K562 (cell line): ENCODE measurements at regions not wholly inside any gene's neighbourhood (a gene's known extent, or its start where the extent isn't known, plus 50 kb on each side); places are given as distances from the start of the nearest gene placed in this dataset.

Source experiments
- ATAC-seq: fragments of 200-7000 bp; cut with Tn5 transposase; 3 replicates; pipeline ENCODE4 v1.9.1; 2020; ENCODE audit warnings: moderate library complexity
- BruUV-seq: library from RNA; stranded (reverse); fragments of 400-500 nt; replicated peaks from 2 replicates; lab custom pipeline; 2021; lab: Mats Ljungman, UMichigan
- CTCF ChIA-PET: fragments of 300-600 bp; formaldehyde crosslinking; extraction: SDS; loops from one replicate; lab custom pipeline; 2021; ENCODE audit warnings: low intra/inter-chr PET ratio; lab: Yijun Ruan, JAX
- POLR2A ChIA-PET: fragments of 300-600, 350-650 bp; sonication (Branson Sonifier 250); formaldehyde crosslinking; extraction: SDS; loops from one replicate; lab custom pipeline; 2021; ENCODE audit warnings: antibody characterized with exemption, inconsistent platforms; lab: Yijun Ruan, JAX
- DNase-seq, 4 experiments: peaks; one replicate each; pipeline versions ENCODE4 v3.0.0 to v3.0.0-alpha.2; 2011 to 2018; ENCODE audit warnings: low spot score in 3 of 4, mixed read lengths in 3 of 4; ENCODE audit errors: extremely low read depth in 1 of 4
- FAIRE-seq: peaks from 2 replicates; lab custom pipeline; 2011; peaks lifted over from hg19 to GRCh38; lab: Jason Lieb, UNC
- H2AFZ ChIP-seq: 2 replicates; pipeline ENCODE4 v1.6.0; 2011; ENCODE audit warnings: low read depth, low read length, control low read depth, inconsistent platforms
- H3K27ac ChIP-seq: fragments of 200-600 bp; 3 replicates; pipeline ENCODE4 v1.8.0; 2011; ENCODE audit warnings: low read depth, mild to moderate bottlenecking, control low read depth, inconsistent platforms, low read length, moderate library complexity, mixed read lengths; ENCODE audit errors: extremely low read depth
- H3K27me3 ChIP-seq, 2 experiments: fragments of 300-600 bp in 1 of 2; 2 replicates in 1 of 2; 3 replicates in 1 of 2; pipeline versions ENCODE4 v1.6.0 to v1.8.0; 2011; ENCODE audit warnings: inconsistent platforms in 2 of 2, low read length in 2 of 2, mild to moderate bottlenecking in 1 of 2, mixed read lengths in 1 of 2, moderate library complexity in 1 of 2; ENCODE audit not compliant: control insufficient read depth in 2 of 2, insufficient read depth in 2 of 2
- H3K36me3 ChIP-seq: fragments of 300-600 bp; 3 replicates; pipeline ENCODE4 v1.8.0; 2011; ENCODE audit warnings: mild to moderate bottlenecking, low read length, inconsistent platforms; ENCODE audit not compliant: control insufficient read depth, insufficient read depth
- H3K4me1 ChIP-seq, 2 experiments: fragments of 200-600 bp in 1 of 2; replicated peaks in 1 of 2; 2 replicates in 1 of 2; 3 replicates in 1 of 2; pipeline versions ENCODE4 v1.5.1 to v1.8.0; 2011; ENCODE audit warnings: inconsistent platforms in 2 of 2, low read length in 2 of 2, mild to moderate bottlenecking in 1 of 2, mixed read lengths in 1 of 2, moderate library complexity in 1 of 2; ENCODE audit not compliant: control insufficient read depth in 2 of 2, insufficient read depth in 2 of 2
- H3K4me2 ChIP-seq: 2 replicates; pipeline ENCODE4 v1.6.1; 2011; ENCODE audit warnings: low read length, control low read depth, inconsistent platforms, mixed read lengths; ENCODE audit not compliant: insufficient read depth
- H3K4me3 ChIP-seq: fragments of 200-600 bp; sonication (generic), shearing (Covaris generic); 2 replicates; pipeline ENCODE4 v1.5.1; 2016; ENCODE audit warnings: control low read depth, inconsistent platforms
- H3K79me2 ChIP-seq: fragments of 200-600 bp; 3 replicates; pipeline ENCODE4 v1.8.0; 2011; ENCODE audit warnings: low read length, inconsistent platforms; ENCODE audit not compliant: control insufficient read depth, insufficient read depth
- H3K9ac ChIP-seq, 2 experiments: 2 replicates each; pipeline versions ENCODE4 v1.6.0 to v1.6.1; 2011; ENCODE audit warnings: low read depth in 2 of 2, low read length in 2 of 2, control low read depth in 1 of 2, inconsistent platforms in 1 of 2, mild to moderate bottlenecking in 1 of 2, mixed read lengths in 1 of 2; ENCODE audit not compliant: insufficient read depth in 1 of 2
- H3K9me1 ChIP-seq: one replicate; pipeline ENCODE4 v1.6.0; 2011; ENCODE audit warnings: inconsistent platforms, mild to moderate bottlenecking, low read length, moderate library complexity; ENCODE audit not compliant: control insufficient read depth, insufficient read depth
- H3K9me3 ChIP-seq: replicated peaks from 2 replicates; pipeline ENCODE4 v1.5.1; 2011; ENCODE audit warnings: low read depth, low read length, inconsistent platforms; ENCODE audit not compliant: control insufficient read depth, insufficient read depth
- H4K20me1 ChIP-seq: replicated peaks from 2 replicates; pipeline ENCODE4 v1.6.1; 2011; ENCODE audit warnings: low read length, inconsistent platforms, mixed read lengths; ENCODE audit not compliant: control insufficient read depth, insufficient read depth
- ATF1 ChIP-seq, 2 experiments: fragments of 450-650 bp in 1 of 2; IDR thresholded peaks; 2 replicates each; pipeline ENCODE4 v1.6.1; 2016; ENCODE audit warnings: missing compliant biosample characterization in 1 of 2, missing genetic modification characterization in 1 of 2
- FOXP1 ChIP-seq: sonication (generic); formaldehyde crosslinking; IDR thresholded peaks from 2 replicates; pipeline ENCODE4 v1.8.0; 2022; ENCODE audit warnings: mild to moderate bottlenecking, missing genetic modification reagents
- KLF1 ChIP-seq: fragments of 450-650 bp; IDR thresholded peaks from 2 replicates; pipeline ENCODE4 v1.6.1; 2016; ENCODE audit warnings: missing genetic modification characterization, missing compliant biosample characterization
- PML ChIP-seq: IDR thresholded peaks from 2 replicates; pipeline ENCODE4 v1.6.1; 2012; ENCODE audit warnings: low read length, inconsistent platforms
- RBM17 ChIP-seq: fragments of 200-400 bp; formaldehyde crosslinking; IDR thresholded peaks from 2 replicates; pipeline ENCODE4 v1.6.1; 2017; ENCODE audit warnings: low read depth, mild to moderate bottlenecking, low read length, borderline replicate concordance
- RFX1 ChIP-seq: fragments of 450-650 bp; IDR thresholded peaks from 2 replicates; pipeline ENCODE4 v1.6.1; 2016; ENCODE audit warnings: mild to moderate bottlenecking, moderate library complexity
- SIRT6 ChIP-seq: IDR thresholded peaks from one replicate; pipeline ENCODE4 v1.6.1; 2012; ENCODE audit warnings: low read depth, mild to moderate bottlenecking, control low read depth, inconsistent platforms, low read length, moderate library complexity
- SNIP1 ChIP-seq: fragments of 450-650 bp; IDR thresholded peaks from 2 replicates; pipeline ENCODE4 v1.7.1; 2017; ENCODE audit warnings: low read depth, mild to moderate bottlenecking
- VEZF1 ChIP-seq: fragments of 200-800 bp; sonication (Bioruptor generic); IDR thresholded peaks from 2 replicates; pipeline ENCODE4 v1.6.1; 2017; ENCODE audit warnings: missing genetic modification characterization, missing compliant biosample characterization
- ZC3H8 ChIP-seq: fragments of 450-650 bp; IDR thresholded peaks from 2 replicates; pipeline ENCODE4 v1.6.1; 2017
- ZNF444 ChIP-seq: fragments of 250-450 bp; sonication (Bioruptor Pico); IDR thresholded peaks from 2 replicates; pipeline ENCODE4 v1.4.0; 2020; ENCODE audit warnings: mild to moderate bottlenecking, moderate library complexity
- ZNF518B ChIP-seq: fragments of 250-450 bp; sonication (Bioruptor Pico); IDR thresholded peaks from 2 replicates; pipeline ENCODE4 v1.5.0; 2021; ENCODE audit warnings: mild to moderate bottlenecking, moderate library complexity
- WGBS: fragments of 100-300 bp; shearing (Covaris generic); methylation state at CpG from one replicate; pipeline ENCODE4 v1.1.6; 2016; ENCODE audit warnings: low coverage, mixed read lengths; ENCODE audit not compliant: insufficient coverage; ENCODE audit errors: missing lambda C conversion rate; 5-methylcytosine and 5-hydroxymethylcytosine counted together
- in situ Hi-C: fragments of 300-500 bp; cut with MboI; formaldehyde crosslinking; loops from 4 replicates; pipeline ENCODE4 v1.15.0; 2018; ENCODE audit warnings: inconsistent platforms, mixed read lengths
- intact Hi-C: fragments of 100-400 bp; cut with micrococcal nuclease; formaldehyde crosslinking; loops from 2 replicates; pipeline ENCODE4 v1.14.2; 2022
- TF ChIP-seq, protein P1 (sequence below), 2 experiments: fragments of 450-650 bp in 1 of 2; IDR thresholded peaks; 2 replicates each; pipeline ENCODE4 v1.6.1; 2011 to 2017; ENCODE audit warnings: low read depth in 2 of 2, antibody characterized with exemption in 1 of 2, borderline replicate concordance in 1 of 2, low read length in 1 of 2, mild to moderate bottlenecking in 1 of 2, mixed read lengths in 1 of 2; ENCODE audit not compliant: control insufficient read depth in 1 of 2

- TF ChIP-seq ATF1 (CRISPR knock-in tag; IDR thresholded peaks at IDR 0.05) (no peak), ATF1 (tag; IDR thresholded peaks at IDR 0.05) (peak; percentile 30; the same call in 1 of the 2 replicates), KLF1 (tag) (peak; percentile 84), RFX1 (peak; percentile 88), ZC3H8 (no peak), SNIP1 (no peak)
Observed at GRCh38 chr6:841569-841968, 148.6 kb upstream of the EXOC2 start (continued).

- Histone ChIP-seq H3K27me3 (peaks cover 2 to 5% of the 10 kb centered on the region in 2 experiments; a peak in 3 of 5 replicates), H3K9me1 (no peaks in the 10 kb centered on the region), H3K9me3 (no peaks in the 10 kb centered on the region), H3K27ac (no peak overlapping the region), H3K36me3 (no peaks in the 10 kb centered on the region), H3K4me3 (no peak overlapping the region), H3K4me2 (no peak overlapping the region), H3K4me1 (peaks cover 0 to 5% of the 10 kb centered on the region in 2 experiments; a peak in 1 of 5 replicates), H4K20me1 (no peaks in the 10 kb centered on the region), H3K79me2 (no peaks in the 10 kb centered on the region), H3K9ac (no peak overlapping the region), H2AFZ (no peak overlapping the region)
- WGBS: 0% methylated on average over 2 of the region's 2 CpGs
- ChIA-PET CTCF (no interaction called here), POLR2A (no interaction called here)
- BruUV-seq: no TSS peak
- DNase-seq: no peak
- in situ Hi-C loops (no loop called here), intact Hi-C loops (no loop called here)
- no peak for FAIRE-seq
- no peak for ATAC-seq
- TF ChIP-seq VEZF1: no peak
- TF ChIP-seq FOXP1 (CRISPR knock-in tag): no peak
- TF ChIP-seq RBM17: no peak
- no peak for TF ChIP-seq PML
- TF ChIP-seq ZNF444: no peak
- TF ChIP-seq ZNF518B (CRISPR knock-in tag): no peak
- TF ChIP-seq, protein P1, sequence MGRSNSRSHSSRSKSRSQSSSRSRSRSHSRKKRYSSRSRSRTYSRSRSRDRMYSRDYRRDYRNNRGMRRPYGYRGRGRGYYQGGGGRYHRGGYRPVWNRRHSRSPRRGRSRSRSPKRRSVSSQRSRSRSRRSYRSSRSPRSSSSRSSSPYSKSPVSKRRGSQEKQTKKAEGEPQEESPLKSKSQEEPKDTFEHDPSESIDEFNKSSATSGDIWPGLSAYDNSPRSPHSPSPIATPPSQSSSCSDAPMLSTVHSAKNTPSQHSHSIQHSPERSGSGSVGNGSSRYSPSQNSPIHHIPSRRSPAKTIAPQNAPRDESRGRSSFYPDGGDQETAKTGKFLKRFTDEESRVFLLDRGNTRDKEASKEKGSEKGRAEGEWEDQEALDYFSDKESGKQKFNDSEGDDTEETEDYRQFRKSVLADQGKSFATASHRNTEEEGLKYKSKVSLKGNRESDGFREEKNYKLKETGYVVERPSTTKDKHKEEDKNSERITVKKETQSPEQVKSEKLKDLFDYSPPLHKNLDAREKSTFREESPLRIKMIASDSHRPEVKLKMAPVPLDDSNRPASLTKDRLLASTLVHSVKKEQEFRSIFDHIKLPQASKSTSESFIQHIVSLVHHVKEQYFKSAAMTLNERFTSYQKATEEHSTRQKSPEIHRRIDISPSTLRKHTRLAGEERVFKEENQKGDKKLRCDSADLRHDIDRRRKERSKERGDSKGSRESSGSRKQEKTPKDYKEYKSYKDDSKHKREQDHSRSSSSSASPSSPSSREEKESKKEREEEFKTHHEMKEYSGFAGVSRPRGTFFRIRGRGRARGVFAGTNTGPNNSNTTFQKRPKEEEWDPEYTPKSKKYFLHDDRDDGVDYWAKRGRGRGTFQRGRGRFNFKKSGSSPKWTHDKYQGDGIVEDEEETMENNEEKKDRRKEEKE (IDR thresholded peaks at IDR 0.05; ENCODE audit: borderline replicate concordance in 1 of 2, control insufficient read depth in 1 of 2, low read depth in 2 of 2, low read length in 1 of 2): no peak
- no peak for TF ChIP-seq SIRT6
Observed at GRCh38 chr6:839201-839600, 146.3 kb upstream of the EXOC2 start.
